ENCODE measurements at regions not wholly inside any gene's neighbourhood (a gene's known extent, or its start where the extent isn't known, plus 50 kb on each side); places are given as distances from the start of the nearest gene placed in this dataset.

- DNase-seq (ENCODE audit: low spot score) (no peak), ATAC-seq (no peak)
- peaks cover 3% of the 10 kb centered on the region; the same call in 1 of the 2 replicates for H3K36me3 Mint-ChIP-seq
- peak overlapping the region; percentile 94 for H3K4me3 Mint-ChIP-seq
- TF ChIP-seq OVOL2 (CRISPR knock-in tag; IDR thresholded peaks at IDR 0.05; ENCODE audit: borderline replicate concordance) (no peak), ZBTB21 (CRISPR knock-in tag; IDR thresholded peaks at IDR 0.05; ENCODE audit: borderline replicate concordance) (no peak), USF2 (CRISPR knock-in tag; IDR thresholded peaks at IDR 0.05) (no peak), TEAD1 (CRISPR knock-in tag; IDR thresholded peaks at IDR 0.05) (no peak), CREM (CRISPR knock-in tag; IDR thresholded peaks at IDR 0.05) (no peak)
- ChIA-PET POLR2A (interaction anchor here (0.5 kb wide), 1 partner anchor 20 kb away, joined by 3 read pairs; no protein-coding TSS in a partner anchor), CTCF (interaction anchor here (1.5 to 5.6 kb wide), 3 partner anchors 64 to 249 kb away, joined by 3 to 67 read pairs (median 12); no protein-coding TSS in a partner anchor)
- H3K27me3 Mint-ChIP-seq (ENCODE audit: low read depth), result no peaks in the 10 kb centered on the region
- H3K27ac Mint-ChIP-seq, result peak overlapping the region; percentile 92
- peaks cover 27% of the 10 kb centered on the region for H3K4me1 Mint-ChIP-seq
- no peaks in the 10 kb centered on the region for H3K9me3 Mint-ChIP-seq
Measured at GRCh38 chr3:48086705-48087104, 70.5 kb upstream of the MAP4 start.

- H3K4me1 Mint-ChIP-seq, result peaks cover 24% of the 10 kb centered on the region
- H3K27me3 Mint-ChIP-seq (ENCODE audit: low read depth), result no peaks in the 10 kb centered on the region
- H3K27ac Mint-ChIP-seq, result 0 out of 2 replicates have a peak overlapping the region, but pooled peaks have one; percentile 80
- DNase-seq (ENCODE audit: low spot score) (no peak), ATAC-seq (no peak)
- ChIA-PET CTCF (interaction anchor here (0.7 to 2.1 kb wide), 2 partner anchors 53 to 66 kb away, joined by 4 to 6 read pairs; no protein-coding TSS in a partner anchor), POLR2A (no interaction called here)
- H3K9me3 Mint-ChIP-seq, result no peaks in the 10 kb centered on the region
- H3K36me3 Mint-ChIP-seq, result peaks cover 3% of the 10 kb centered on the region; the same call in 1 of the 2 replicates
- H3K4me3 Mint-ChIP-seq, result no peak overlapping the region
- TF ChIP-seq SMAD4 (CRISPR knock-in tag; IDR thresholded peaks at IDR 0.05) (no peak), ATF3 (CRISPR knock-in tag; conservative IDR thresholded peaks at IDR 0.05) (no peak), ETV6 (CRISPR knock-in tag; IDR thresholded peaks at IDR 0.05) (no peak), JAZF1 (CRISPR knock-in tag; IDR thresholded peaks at IDR 0.05) (no peak), SMAD3 (CRISPR knock-in tag; IDR thresholded peaks at IDR 0.05; ENCODE audit: borderline replicate concordance) (no peak), ZNF219 (CRISPR knock-in tag; IDR thresholded peaks at IDR 0.05; ENCODE audit: borderline replicate concordance) (no peak), ZBTB43 (CRISPR knock-in tag; IDR thresholded peaks at IDR 0.05) (no peak), GRHL2 (CRISPR knock-in tag; IDR thresholded peaks at IDR 0.05; ENCODE audit: insufficient replicate concordance, severe bottlenecking) (no peak), ZNF512 (CRISPR knock-in tag; IDR thresholded peaks at IDR 0.05; ENCODE audit: borderline replicate concordance) (no peak), NR2C2 (CRISPR knock-in tag; IDR thresholded peaks at IDR 0.05) (no peak), IRF2 (CRISPR knock-in tag; IDR thresholded peaks at IDR 0.05; ENCODE audit: borderline replicate concordance, low read depth) (no peak), ZNF425 (CRISPR knock-in tag; conservative IDR thresholded peaks at IDR 0.05) (no peak), PRDM15 (CRISPR knock-in tag; IDR thresholded peaks at IDR 0.05) (no peak), TEAD4 (CRISPR knock-in tag; IDR thresholded peaks at IDR 0.05) (no peak), FOXP4 (CRISPR knock-in tag; IDR thresholded peaks at IDR 0.05) (no peak), KAT7 (CRISPR knock-in tag; IDR thresholded peaks at IDR 0.05; ENCODE audit: borderline replicate concordance) (no peak), MLX (CRISPR knock-in tag; IDR thresholded peaks at IDR 0.05) (no peak)
Measured at GRCh38 chr3:48084929-48085328, 68.7 kb upstream of the MAP4 start.

All from WTC11 (cell line).